ENCODE measurements at regions not wholly inside any gene's neighbourhood (a gene's known extent, or its start where the extent isn't known, plus 50 kb on each side); places are given as distances from the start of the nearest gene placed in this dataset.

- TF ChIP-seq POLR2AphosphoS5 (IDR thresholded peaks at IDR 0.05; ENCODE audit: borderline replicate concordance, low read depth, low read length) (no peak), EZH2 (IDR thresholded peaks at IDR 0.05) (no peak), FOXP2 (optimal IDR thresholded peaks at IDR 0.05; ENCODE audit: control extremely low read depth, extremely low read length, insufficient read depth) (no peak)
Observed at GRCh38 chr2:173606619-173607248, 252.1 kb downstream of the CDCA7 start.
